K562 (cell line): ENCODE measurements at regions not wholly inside any gene's neighbourhood (a gene's known extent, or its start where the extent isn't known, plus 50 kb on each side); places are given as distances from the start of the nearest gene placed in this dataset.

Experiments used
- ATAC-seq: fragments of 200-7000 bp; cut with Tn5 transposase; 3 replicates; pipeline ENCODE4 v1.9.1; 2020; ENCODE audit warnings: moderate library complexity
- BruUV-seq: library from RNA; stranded (reverse); fragments of 400-500 nt; replicated peaks from 2 replicates; lab custom pipeline; 2021; lab: Mats Ljungman, UMichigan
- CTCF ChIA-PET: fragments of 300-600 bp; formaldehyde crosslinking; extraction: SDS; loops from one replicate; lab custom pipeline; 2021; ENCODE audit warnings: low intra/inter-chr PET ratio; lab: Yijun Ruan, JAX
- POLR2A ChIA-PET: fragments of 300-600, 350-650 bp; sonication (Branson Sonifier 250); formaldehyde crosslinking; extraction: SDS; loops from one replicate; lab custom pipeline; 2021; ENCODE audit warnings: antibody characterized with exemption, inconsistent platforms; lab: Yijun Ruan, JAX
- DNase-seq, 4 experiments: peaks; one replicate each; pipeline versions ENCODE4 v3.0.0 to v3.0.0-alpha.2; 2011 to 2018; ENCODE audit warnings: low spot score in 3 of 4, mixed read lengths in 3 of 4; ENCODE audit errors: extremely low read depth in 1 of 4
- FAIRE-seq: peaks from 2 replicates; lab custom pipeline; 2011; peaks lifted over from hg19 to GRCh38; lab: Jason Lieb, UNC
- H2AFZ ChIP-seq: 2 replicates; pipeline ENCODE4 v1.6.0; 2011; ENCODE audit warnings: low read depth, low read length, control low read depth, inconsistent platforms
- H3K27ac ChIP-seq: fragments of 200-600 bp; 3 replicates; pipeline ENCODE4 v1.8.0; 2011; ENCODE audit warnings: low read depth, mild to moderate bottlenecking, control low read depth, inconsistent platforms, low read length, moderate library complexity, mixed read lengths; ENCODE audit errors: extremely low read depth
- H3K27me3 ChIP-seq, 2 experiments: fragments of 300-600 bp in 1 of 2; 2 replicates in 1 of 2; 3 replicates in 1 of 2; pipeline versions ENCODE4 v1.6.0 to v1.8.0; 2011; ENCODE audit warnings: inconsistent platforms in 2 of 2, low read length in 2 of 2, mild to moderate bottlenecking in 1 of 2, mixed read lengths in 1 of 2, moderate library complexity in 1 of 2; ENCODE audit not compliant: control insufficient read depth in 2 of 2, insufficient read depth in 2 of 2
- H3K36me3 ChIP-seq: fragments of 300-600 bp; 3 replicates; pipeline ENCODE4 v1.8.0; 2011; ENCODE audit warnings: mild to moderate bottlenecking, low read length, inconsistent platforms; ENCODE audit not compliant: control insufficient read depth, insufficient read depth
- H3K4me1 ChIP-seq, 2 experiments: fragments of 200-600 bp in 1 of 2; replicated peaks in 1 of 2; 2 replicates in 1 of 2; 3 replicates in 1 of 2; pipeline versions ENCODE4 v1.5.1 to v1.8.0; 2011; ENCODE audit warnings: inconsistent platforms in 2 of 2, low read length in 2 of 2, mild to moderate bottlenecking in 1 of 2, mixed read lengths in 1 of 2, moderate library complexity in 1 of 2; ENCODE audit not compliant: control insufficient read depth in 2 of 2, insufficient read depth in 2 of 2
- H3K4me2 ChIP-seq: 2 replicates; pipeline ENCODE4 v1.6.1; 2011; ENCODE audit warnings: low read length, control low read depth, inconsistent platforms, mixed read lengths; ENCODE audit not compliant: insufficient read depth
- H3K4me3 ChIP-seq: fragments of 200-600 bp; sonication (generic), shearing (Covaris generic); 2 replicates; pipeline ENCODE4 v1.5.1; 2016; ENCODE audit warnings: control low read depth, inconsistent platforms
- H3K79me2 ChIP-seq: fragments of 200-600 bp; 3 replicates; pipeline ENCODE4 v1.8.0; 2011; ENCODE audit warnings: low read length, inconsistent platforms; ENCODE audit not compliant: control insufficient read depth, insufficient read depth
- H3K9ac ChIP-seq, 2 experiments: 2 replicates each; pipeline versions ENCODE4 v1.6.0 to v1.6.1; 2011; ENCODE audit warnings: low read depth in 2 of 2, low read length in 2 of 2, control low read depth in 1 of 2, inconsistent platforms in 1 of 2, mild to moderate bottlenecking in 1 of 2, mixed read lengths in 1 of 2; ENCODE audit not compliant: insufficient read depth in 1 of 2
- H3K9me1 ChIP-seq: one replicate; pipeline ENCODE4 v1.6.0; 2011; ENCODE audit warnings: inconsistent platforms, mild to moderate bottlenecking, low read length, moderate library complexity; ENCODE audit not compliant: control insufficient read depth, insufficient read depth
- H3K9me3 ChIP-seq: replicated peaks from 2 replicates; pipeline ENCODE4 v1.5.1; 2011; ENCODE audit warnings: low read depth, low read length, inconsistent platforms; ENCODE audit not compliant: control insufficient read depth, insufficient read depth
- H4K20me1 ChIP-seq: replicated peaks from 2 replicates; pipeline ENCODE4 v1.6.1; 2011; ENCODE audit warnings: low read length, inconsistent platforms, mixed read lengths; ENCODE audit not compliant: control insufficient read depth, insufficient read depth
- BHLHE40 ChIP-seq: IDR thresholded peaks from 2 replicates; pipeline ENCODE4 v1.6.1; 2011; ENCODE audit warnings: low read length, improper control_type of control experiment
- WGBS: fragments of 100-300 bp; shearing (Covaris generic); methylation state at CpG from one replicate; pipeline ENCODE4 v1.1.6; 2016; ENCODE audit warnings: low coverage, mixed read lengths; ENCODE audit not compliant: insufficient coverage; ENCODE audit errors: missing lambda C conversion rate; 5-methylcytosine and 5-hydroxymethylcytosine counted together
- in situ Hi-C: fragments of 300-500 bp; cut with MboI; formaldehyde crosslinking; loops from 4 replicates; pipeline ENCODE4 v1.15.0; 2018; ENCODE audit warnings: inconsistent platforms, mixed read lengths
- intact Hi-C: fragments of 100-400 bp; cut with micrococcal nuclease; formaldehyde crosslinking; loops from 2 replicates; pipeline ENCODE4 v1.14.2; 2022
- TF ChIP-seq, protein P1 (sequence below): fragments of 450-650 bp; IDR thresholded peaks from 2 replicates; pipeline ENCODE4 v1.6.1; 2017; ENCODE audit warnings: antibody characterized with exemption, mild to moderate bottlenecking
- TF ChIP-seq, protein P2 (sequence below): sonication (generic); formaldehyde crosslinking; IDR thresholded peaks from 2 replicates; pipeline ENCODE4 v1.8.0; 2022; ENCODE audit warnings: mild to moderate bottlenecking, missing genetic modification reagents, borderline replicate concordance
- TF ChIP-seq, protein P3 (sequence below), 2 experiments: fragments of 450-650 bp; IDR thresholded peaks; 2 replicates each; pipeline ENCODE4 v1.6.1; 2018; ENCODE audit warnings: mild to moderate bottlenecking in 2 of 2, low read depth in 1 of 2; ENCODE audit not compliant: partially characterized antibody in 2 of 2

DNA sequence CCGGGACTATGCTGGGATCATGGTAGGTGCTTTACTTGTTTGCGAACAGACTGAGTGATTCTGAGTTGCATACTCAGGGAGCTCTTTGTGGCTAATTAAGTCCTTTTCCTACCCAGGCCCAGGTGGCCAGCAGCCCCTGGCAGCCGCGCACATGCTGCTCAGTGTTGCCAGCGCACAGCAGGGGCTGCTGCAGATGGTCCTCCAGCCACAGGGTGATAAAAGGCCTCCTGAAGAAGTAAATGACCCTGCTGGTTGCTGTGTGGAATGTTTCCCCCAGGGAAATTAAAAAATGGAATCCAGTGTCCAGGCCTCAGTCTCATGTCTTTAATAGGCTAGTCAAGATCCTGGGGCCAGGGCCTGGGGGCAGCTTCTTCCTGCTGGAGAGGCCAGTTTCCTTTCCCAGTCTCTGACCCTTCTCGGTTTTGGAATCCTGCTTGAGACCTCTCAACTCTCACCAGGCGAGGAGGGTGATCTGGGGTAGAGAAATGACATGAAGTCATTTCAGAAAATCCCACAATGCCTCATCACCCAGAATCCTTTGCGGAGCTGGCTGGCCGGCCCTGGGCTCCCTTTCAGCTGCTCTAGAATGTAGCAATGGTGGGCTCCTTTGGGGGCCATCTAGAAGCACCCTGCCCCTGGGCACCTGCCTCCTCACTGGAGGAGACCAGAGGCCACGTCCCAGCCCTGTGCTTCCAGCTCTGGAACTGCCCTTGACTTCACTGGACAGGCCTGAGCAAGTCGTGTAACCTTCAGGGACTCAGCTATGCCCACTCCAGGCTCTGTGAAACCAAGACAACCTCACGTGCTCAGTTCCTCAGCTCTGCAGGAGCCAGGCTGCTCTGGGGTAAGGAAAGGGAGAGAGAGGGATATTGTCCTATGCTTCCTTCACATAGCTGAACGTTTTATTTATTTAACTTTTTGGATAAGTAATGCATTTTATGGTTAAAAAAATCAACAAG, 131.4 kb downstream of the MRPS6 start:
- Histone ChIP-seq H2AFZ (peak overlapping the region; percentile 29), H3K9ac (peak overlapping the region in 1 of 2 experiments; percentile 49; a peak in 2 of 4 replicates), H3K27me3 (no peaks in the 10 kb centered on the region), H4K20me1 (no peaks in the 10 kb centered on the region), H3K36me3 (no peaks in the 10 kb centered on the region), H3K4me2 (no peak overlapping the region), H3K4me1 (peaks cover 10 to 19% of the 10 kb centered on the region in 2 experiments; a peak in 4 of 5 replicates), H3K4me3 (no peak overlapping the region), H3K9me3 (no peaks in the 10 kb centered on the region), H3K79me2 (no peaks in the 10 kb centered on the region), H3K9me1 (no peaks in the 10 kb centered on the region), H3K27ac (no peak overlapping the region)
- FAIRE-seq (no peak), DNase-seq (no peak), ATAC-seq (no peak)
- POLR2A ChIA-PET, result interaction anchor here (0.5 to 1.8 kb wide), 5 partner anchors 12 to 339 kb away, joined by 3 to 4 read pairs (median 3); no protein-coding TSS in a partner anchor
- WGBS, result 62% methylated on average over 13 of the region's 13 CpGs
- no TSS peak for BruUV-seq
- in situ Hi-C loops (no loop called here), intact Hi-C loops (loop anchor here (10.0 kb wide), 1 partner anchor 130 kb away; the partner anchor contains the start of genes MRPS6 and SLC5A3)
- TF ChIP-seq, protein P1, sequence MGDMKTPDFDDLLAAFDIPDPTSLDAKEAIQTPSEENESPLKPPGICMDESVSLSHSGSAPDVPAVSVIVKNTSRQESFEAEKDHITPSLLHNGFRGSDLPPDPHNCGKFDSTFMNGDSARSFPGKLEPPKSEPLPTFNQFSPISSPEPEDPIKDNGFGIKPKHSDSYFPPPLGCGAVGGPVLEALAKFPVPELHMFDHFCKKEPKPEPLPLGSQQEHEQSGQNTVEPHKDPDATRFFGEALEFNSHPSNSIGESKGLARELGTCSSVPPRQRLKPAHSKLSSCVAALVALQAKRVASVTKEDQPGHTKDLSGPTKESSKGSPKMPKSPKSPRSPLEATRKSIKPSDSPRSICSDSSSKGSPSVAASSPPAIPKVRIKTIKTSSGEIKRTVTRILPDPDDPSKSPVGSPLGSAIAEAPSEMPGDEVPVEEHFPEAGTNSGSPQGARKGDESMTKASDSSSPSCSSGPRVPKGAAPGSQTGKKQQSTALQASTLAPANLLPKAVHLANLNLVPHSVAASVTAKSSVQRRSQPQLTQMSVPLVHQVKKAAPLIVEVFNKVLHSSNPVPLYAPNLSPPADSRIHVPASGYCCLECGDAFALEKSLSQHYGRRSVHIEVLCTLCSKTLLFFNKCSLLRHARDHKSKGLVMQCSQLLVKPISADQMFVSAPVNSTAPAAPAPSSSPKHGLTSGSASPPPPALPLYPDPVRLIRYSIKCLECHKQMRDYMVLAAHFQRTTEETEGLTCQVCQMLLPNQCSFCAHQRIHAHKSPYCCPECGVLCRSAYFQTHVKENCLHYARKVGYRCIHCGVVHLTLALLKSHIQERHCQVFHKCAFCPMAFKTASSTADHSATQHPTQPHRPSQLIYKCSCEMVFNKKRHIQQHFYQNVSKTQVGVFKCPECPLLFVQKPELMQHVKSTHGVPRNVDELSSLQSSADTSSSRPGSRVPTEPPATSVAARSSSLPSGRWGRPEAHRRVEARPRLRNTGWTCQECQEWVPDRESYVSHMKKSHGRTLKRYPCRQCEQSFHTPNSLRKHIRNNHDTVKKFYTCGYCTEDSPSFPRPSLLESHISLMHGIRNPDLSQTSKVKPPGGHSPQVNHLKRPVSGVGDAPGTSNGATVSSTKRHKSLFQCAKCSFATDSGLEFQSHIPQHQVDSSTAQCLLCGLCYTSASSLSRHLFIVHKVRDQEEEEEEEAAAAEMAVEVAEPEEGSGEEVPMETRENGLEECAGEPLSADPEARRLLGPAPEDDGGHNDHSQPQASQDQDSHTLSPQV, result 0 out of 2 replicates have a peak, but pooled peaks have one; percentile 29
- TF ChIP-seq BHLHE40, result peak; percentile 40; the same call in 1 of the 2 replicates
- TF ChIP-seq, protein P2, sequence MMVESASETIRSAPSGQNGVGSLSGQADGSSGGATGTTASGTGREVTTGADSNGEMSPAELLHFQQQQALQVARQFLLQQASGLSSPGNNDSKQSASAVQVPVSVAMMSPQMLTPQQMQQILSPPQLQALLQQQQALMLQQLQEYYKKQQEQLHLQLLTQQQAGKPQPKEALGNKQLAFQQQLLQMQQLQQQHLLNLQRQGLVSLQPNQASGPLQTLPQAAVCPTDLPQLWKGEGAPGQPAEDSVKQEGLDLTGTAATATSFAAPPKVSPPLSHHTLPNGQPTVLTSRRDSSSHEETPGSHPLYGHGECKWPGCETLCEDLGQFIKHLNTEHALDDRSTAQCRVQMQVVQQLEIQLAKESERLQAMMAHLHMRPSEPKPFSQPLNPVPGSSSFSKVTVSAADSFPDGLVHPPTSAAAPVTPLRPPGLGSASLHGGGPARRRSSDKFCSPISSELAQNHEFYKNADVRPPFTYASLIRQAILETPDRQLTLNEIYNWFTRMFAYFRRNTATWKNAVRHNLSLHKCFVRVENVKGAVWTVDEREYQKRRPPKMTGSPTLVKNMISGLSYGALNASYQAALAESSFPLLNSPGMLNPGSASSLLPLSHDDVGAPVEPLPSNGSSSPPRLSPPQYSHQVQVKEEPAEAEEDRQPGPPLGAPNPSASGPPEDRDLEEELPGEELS (CRISPR knock-in tag), result no peak
- TF ChIP-seq, protein P3, sequence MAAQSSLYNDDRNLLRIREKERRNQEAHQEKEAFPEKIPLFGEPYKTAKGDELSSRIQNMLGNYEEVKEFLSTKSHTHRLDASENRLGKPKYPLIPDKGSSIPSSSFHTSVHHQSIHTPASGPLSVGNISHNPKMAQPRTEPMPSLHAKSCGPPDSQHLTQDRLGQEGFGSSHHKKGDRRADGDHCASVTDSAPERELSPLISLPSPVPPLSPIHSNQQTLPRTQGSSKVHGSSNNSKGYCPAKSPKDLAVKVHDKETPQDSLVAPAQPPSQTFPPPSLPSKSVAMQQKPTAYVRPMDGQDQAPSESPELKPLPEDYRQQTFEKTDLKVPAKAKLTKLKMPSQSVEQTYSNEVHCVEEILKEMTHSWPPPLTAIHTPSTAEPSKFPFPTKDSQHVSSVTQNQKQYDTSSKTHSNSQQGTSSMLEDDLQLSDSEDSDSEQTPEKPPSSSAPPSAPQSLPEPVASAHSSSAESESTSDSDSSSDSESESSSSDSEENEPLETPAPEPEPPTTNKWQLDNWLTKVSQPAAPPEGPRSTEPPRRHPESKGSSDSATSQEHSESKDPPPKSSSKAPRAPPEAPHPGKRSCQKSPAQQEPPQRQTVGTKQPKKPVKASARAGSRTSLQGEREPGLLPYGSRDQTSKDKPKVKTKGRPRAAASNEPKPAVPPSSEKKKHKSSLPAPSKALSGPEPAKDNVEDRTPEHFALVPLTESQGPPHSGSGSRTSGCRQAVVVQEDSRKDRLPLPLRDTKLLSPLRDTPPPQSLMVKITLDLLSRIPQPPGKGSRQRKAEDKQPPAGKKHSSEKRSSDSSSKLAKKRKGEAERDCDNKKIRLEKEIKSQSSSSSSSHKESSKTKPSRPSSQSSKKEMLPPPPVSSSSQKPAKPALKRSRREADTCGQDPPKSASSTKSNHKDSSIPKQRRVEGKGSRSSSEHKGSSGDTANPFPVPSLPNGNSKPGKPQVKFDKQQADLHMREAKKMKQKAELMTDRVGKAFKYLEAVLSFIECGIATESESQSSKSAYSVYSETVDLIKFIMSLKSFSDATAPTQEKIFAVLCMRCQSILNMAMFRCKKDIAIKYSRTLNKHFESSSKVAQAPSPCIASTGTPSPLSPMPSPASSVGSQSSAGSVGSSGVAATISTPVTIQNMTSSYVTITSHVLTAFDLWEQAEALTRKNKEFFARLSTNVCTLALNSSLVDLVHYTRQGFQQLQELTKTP (IDR thresholded peaks at IDR 0.05; ENCODE audit: low read depth in 1 of 2, partially characterized antibody in 2 of 2), result peak in 1 of 2 experiments; percentile 61
- CTCF ChIA-PET, result no interaction called here
